ENCODE measurements at regions not wholly inside any gene's neighbourhood (a gene's known extent, or its start where the extent isn't known, plus 50 kb on each side); places are given as distances from the start of the nearest gene placed in this dataset.

DNA sequence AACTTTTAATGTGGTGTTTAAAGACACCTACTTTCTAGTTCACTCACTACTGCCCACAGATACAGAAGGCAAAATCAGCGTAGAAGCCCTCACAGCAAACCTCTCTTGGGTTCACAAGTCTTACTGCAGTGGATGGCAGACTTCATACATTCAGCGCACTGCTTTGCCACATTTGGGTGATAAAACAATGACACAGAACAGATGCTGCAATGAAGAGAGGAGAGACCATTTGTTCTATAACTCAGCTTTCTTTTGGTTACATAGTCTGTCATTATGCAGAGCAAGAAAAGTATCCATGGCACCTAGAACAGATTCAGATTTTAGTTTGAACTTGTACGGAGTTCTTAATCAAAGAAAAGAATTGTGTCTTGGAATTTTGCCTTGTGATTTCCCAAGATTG lies 459.0 kb downstream of the BCAT1 start:
- Histone ChIP-seq H3K4me3 (no peak overlapping the region), H3K4me1 (no peaks in the 10 kb centered on the region), H3K27ac (no peak overlapping the region), H3K27me3 (no peaks in the 10 kb centered on the region), H3K36me3 (no peaks in the 10 kb centered on the region), H3K9me3 (no peaks in the 10 kb centered on the region)
- DNase-seq = no peak
- no peak for TF ChIP-seq POLR2A (IDR thresholded peaks at IDR 0.05)
- TF ChIP-seq, protein P1, sequence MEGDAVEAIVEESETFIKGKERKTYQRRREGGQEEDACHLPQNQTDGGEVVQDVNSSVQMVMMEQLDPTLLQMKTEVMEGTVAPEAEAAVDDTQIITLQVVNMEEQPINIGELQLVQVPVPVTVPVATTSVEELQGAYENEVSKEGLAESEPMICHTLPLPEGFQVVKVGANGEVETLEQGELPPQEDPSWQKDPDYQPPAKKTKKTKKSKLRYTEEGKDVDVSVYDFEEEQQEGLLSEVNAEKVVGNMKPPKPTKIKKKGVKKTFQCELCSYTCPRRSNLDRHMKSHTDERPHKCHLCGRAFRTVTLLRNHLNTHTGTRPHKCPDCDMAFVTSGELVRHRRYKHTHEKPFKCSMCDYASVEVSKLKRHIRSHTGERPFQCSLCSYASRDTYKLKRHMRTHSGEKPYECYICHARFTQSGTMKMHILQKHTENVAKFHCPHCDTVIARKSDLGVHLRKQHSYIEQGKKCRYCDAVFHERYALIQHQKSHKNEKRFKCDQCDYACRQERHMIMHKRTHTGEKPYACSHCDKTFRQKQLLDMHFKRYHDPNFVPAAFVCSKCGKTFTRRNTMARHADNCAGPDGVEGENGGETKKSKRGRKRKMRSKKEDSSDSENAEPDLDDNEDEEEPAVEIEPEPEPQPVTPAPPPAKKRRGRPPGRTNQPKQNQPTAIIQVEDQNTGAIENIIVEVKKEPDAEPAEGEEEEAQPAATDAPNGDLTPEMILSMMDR (IDR thresholded peaks at IDR 0.05) = no peak
- no peak for TF ChIP-seq EP300 (IDR thresholded peaks at IDR 0.05)
- no peak for TF ChIP-seq POLR2AphosphoS5 (IDR thresholded peaks at IDR 0.05)
- intact Hi-C loops (cut with DNase I; ENCODE audit: low total_unique reads) = no loop called here
- WGBS, 5 donors = 75 to 88% (median 84%) methylated on average over 3 of the region's 3 CpGs

DNA sequence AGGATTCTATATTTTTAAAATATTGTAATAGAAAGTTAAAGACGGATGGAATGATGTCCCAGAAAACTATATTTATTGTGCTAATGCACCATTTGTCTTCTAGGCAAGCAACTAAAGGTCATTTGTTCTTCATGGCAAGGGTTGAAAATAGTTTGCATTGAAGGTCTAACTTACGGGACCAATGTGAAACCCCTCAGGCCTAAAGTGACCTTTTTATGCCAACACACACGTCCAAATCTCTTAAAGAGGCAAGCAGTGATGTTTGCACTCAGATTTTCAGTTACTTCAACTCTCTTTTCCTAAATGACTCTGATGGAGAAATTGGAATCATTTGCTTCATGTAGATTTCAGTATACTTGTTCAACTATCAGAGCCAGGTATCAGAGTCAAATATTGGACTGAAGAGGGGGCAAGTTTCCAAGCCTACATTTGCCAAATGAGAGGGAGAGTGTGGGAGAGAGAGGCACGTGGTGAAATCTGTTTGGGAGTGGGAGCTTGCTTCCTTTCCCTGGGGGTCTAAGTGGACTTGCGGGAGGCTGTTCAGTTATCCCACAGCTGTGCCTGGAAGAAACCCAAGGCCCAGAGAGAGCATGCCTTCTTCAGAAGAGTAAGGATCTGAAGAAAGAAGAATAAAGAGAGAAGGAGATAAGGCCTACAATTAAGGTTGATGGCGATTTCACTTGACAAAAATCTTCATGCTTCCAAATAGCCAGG lies 459.8 kb downstream of the BCAT1 start:
- DNase-seq = no peak
- intact Hi-C loops (cut with DNase I; ENCODE audit: low total_unique reads) = no loop called here
- Histone ChIP-seq H3K36me3 (no peaks in the 10 kb centered on the region), H3K4me3 (no peak overlapping the region), H3K9me3 (no peaks in the 10 kb centered on the region), H3K27ac (no peak overlapping the region), H3K27me3 (no peaks in the 10 kb centered on the region), H3K4me1 (no peaks in the 10 kb centered on the region)
- TF ChIP-seq POLR2AphosphoS5 (IDR thresholded peaks at IDR 0.05) (no peak), POLR2A (IDR thresholded peaks at IDR 0.05) (no peak), EP300 (IDR thresholded peaks at IDR 0.05) (no peak)
- TF ChIP-seq, protein P1 (IDR thresholded peaks at IDR 0.05) = no peak
- WGBS, 5 donors = 68 to 73% (median 72%) methylated on average over 6 of the region's 6 CpGs

DNA sequence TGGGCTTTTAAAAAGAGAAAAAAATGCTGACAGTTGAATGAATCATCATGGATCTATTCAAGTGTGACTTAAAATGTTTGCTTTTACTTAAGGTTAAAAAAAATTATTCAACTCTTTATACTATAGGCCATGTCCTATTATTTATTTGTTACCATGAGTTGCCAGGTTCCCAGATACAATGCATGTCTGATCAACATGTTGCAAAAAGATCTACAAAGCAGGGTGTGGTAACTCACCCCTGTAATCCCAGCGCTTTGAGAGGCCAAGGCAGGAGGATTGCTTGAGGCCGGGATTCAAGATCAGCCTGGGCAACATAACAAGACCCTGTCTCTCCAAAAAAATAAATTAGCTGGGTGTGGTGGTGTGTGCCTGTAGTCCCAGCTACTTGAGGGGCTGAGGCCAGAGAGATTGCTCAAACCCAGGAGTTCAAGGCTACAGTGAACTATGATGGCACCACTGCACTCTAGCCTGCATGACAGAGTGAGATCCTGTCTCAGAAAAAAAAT lies 460.8 kb downstream of the BCAT1 start:
- DNase-seq = no peak
- intact Hi-C loops (cut with DNase I; ENCODE audit: low total_unique reads) = no loop called here
- H3K4me3 ChIP-seq = no peak overlapping the region
- TF ChIP-seq POLR2AphosphoS5 (IDR thresholded peaks at IDR 0.05) (no peak), EP300 (IDR thresholded peaks at IDR 0.05) (no peak), POLR2A (IDR thresholded peaks at IDR 0.05) (no peak)
- TF ChIP-seq, protein P1 (IDR thresholded peaks at IDR 0.05) = no peak
- no peaks in the 10 kb centered on the region for H3K9me3 ChIP-seq
- 83 to 100% (median 92%) methylated on average over 2 of the region's 2 CpGs for WGBS, 5 donors
- H3K36me3 ChIP-seq = no peaks in the 10 kb centered on the region
- H3K4me1 ChIP-seq = no peaks in the 10 kb centered on the region
- H3K27me3 ChIP-seq = no peaks in the 10 kb centered on the region
- no peak overlapping the region for H3K27ac ChIP-seq

DNA sequence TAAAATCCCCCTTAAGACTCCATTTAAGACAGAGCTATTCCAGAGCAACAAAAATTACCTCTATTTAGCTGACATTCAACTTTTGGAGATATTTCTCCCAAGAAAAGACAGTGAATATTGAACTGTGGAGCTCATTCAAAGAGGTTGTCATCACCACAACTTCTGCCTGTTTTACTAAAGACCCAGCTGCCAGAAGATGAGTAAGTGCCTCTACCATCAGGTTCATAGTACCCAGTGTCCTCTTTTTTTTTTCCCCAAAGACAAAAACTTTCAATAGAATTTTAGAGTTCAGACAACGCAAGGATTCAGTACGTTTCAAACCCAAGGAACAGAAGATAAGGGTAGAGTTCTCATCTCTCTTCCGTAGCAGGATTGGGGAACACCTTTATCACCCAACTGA lies 461.3 kb downstream of the BCAT1 start:
- Histone ChIP-seq H3K9me3 (no peaks in the 10 kb centered on the region), H3K27me3 (no peaks in the 10 kb centered on the region), H3K27ac (no peak overlapping the region), H3K4me1 (no peaks in the 10 kb centered on the region), H3K36me3 (no peaks in the 10 kb centered on the region), H3K4me3 (no peak overlapping the region)
- TF ChIP-seq, protein P1 (IDR thresholded peaks at IDR 0.05) = no peak
- TF ChIP-seq EP300 (IDR thresholded peaks at IDR 0.05) (no peak), POLR2A (IDR thresholded peaks at IDR 0.05) (no peak), POLR2AphosphoS5 (IDR thresholded peaks at IDR 0.05) (no peak)
- 85 to 94% (median 92%) methylated on average over 3 of the region's 3 CpGs for WGBS, 5 donors
- intact Hi-C loops (cut with DNase I; ENCODE audit: low total_unique reads) = no loop called here
- no peak for DNase-seq

All from stomach (tissue), 8 donors.